ENCODE measurements at regions not wholly inside any gene's neighbourhood (a gene's known extent, or its start where the extent isn't known, plus 50 kb on each side); places are given as distances from the start of the nearest gene placed in this dataset.

DNA sequence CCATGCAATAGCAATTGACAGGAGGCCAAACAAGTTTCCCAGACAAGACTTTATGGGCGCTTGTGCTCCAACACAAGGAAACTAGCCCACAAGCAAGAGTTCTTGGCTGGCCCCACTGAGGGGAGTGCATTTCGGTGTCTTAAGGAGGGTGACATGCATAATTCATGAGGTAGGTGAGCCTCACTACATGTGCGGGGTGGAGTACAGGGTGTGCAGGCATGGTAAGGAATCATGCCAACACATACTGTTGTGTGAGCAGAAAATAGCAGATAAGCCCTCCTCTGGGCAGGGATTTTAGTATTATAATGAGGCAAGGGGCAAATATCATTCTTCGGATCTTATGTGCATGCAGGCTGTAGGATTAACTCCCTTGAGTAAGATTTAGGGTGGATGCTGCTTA, 78.7 kb upstream of the SLC1A4 start:
- POLR2A ChIA-PET (ENCODE audit: low non-redundant PET) = no interaction called here
- intact Hi-C loops (cut with micrococcal nuclease; ENCODE audit: unreplicated experiment) = no loop called here
- no peak for TF ChIP-seq EZH2 (IDR thresholded peaks at IDR 0.05; ENCODE audit: borderline replicate concordance, low read depth, low read length, poor library complexity, severe bottlenecking)
- TF ChIP-seq, protein P1, sequence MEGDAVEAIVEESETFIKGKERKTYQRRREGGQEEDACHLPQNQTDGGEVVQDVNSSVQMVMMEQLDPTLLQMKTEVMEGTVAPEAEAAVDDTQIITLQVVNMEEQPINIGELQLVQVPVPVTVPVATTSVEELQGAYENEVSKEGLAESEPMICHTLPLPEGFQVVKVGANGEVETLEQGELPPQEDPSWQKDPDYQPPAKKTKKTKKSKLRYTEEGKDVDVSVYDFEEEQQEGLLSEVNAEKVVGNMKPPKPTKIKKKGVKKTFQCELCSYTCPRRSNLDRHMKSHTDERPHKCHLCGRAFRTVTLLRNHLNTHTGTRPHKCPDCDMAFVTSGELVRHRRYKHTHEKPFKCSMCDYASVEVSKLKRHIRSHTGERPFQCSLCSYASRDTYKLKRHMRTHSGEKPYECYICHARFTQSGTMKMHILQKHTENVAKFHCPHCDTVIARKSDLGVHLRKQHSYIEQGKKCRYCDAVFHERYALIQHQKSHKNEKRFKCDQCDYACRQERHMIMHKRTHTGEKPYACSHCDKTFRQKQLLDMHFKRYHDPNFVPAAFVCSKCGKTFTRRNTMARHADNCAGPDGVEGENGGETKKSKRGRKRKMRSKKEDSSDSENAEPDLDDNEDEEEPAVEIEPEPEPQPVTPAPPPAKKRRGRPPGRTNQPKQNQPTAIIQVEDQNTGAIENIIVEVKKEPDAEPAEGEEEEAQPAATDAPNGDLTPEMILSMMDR (conservative IDR thresholded peaks at IDR 0.05; ENCODE audit: low read depth, low read length) = no peak
- no TSS peak for BruUV-seq (replicated peaks)
- no peak overlapping the region for H3K4me3 ChIP-seq (ENCODE audit: low read depth, low read length, poor library complexity, severe bottlenecking)
- no peak overlapping the region for H3K27ac ChIP-seq (ENCODE audit: low read depth, low read length, poor library complexity, severe bottlenecking)
- H3K36me3 ChIP-seq (ENCODE audit: insufficient read depth, low read length, poor library complexity, severe bottlenecking) = no peaks in the 10 kb centered on the region
- no peaks in the 10 kb centered on the region for H3K9me3 ChIP-seq (ENCODE audit: low read depth, low read length, poor library complexity, severe bottlenecking)
- H3K27me3 ChIP-seq (replicated peaks; ENCODE audit: insufficient read depth, low read depth, low read length, poor library complexity) = no peaks in the 10 kb centered on the region
- CTCF ChIA-PET = no interaction called here
- no peak for DNase-seq (ENCODE audit: low spot score)
- H3K4me1 ChIP-seq (ENCODE audit: insufficient read depth, low read length, poor library complexity, severe bottlenecking) = peaks cover 6% of the 10 kb centered on the region

DNA sequence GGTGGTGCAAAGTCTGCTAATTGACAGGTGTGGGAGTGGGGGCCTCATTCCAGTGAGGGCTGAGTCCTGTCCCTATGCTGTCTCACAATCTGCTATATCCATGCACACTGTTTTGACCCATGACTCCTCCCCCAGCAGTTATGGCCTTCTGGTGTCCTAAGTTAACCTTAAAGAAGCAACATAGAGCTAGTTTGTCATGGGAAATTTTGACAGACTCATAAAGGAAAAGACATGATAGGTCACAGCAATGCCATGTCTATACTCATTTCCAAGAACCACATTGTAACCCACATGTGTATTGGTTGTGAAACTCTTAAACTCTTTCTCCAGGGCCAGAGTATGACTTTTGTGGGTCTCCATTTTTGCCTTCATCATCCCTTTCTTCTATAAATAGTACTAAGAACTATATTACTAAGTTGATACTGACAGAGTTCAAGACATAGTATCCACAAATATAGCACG, 78.2 kb upstream of the SLC1A4 start:
- POLR2A ChIA-PET (ENCODE audit: low non-redundant PET) = no interaction called here
- Histone ChIP-seq H3K9me3 (ENCODE audit: low read depth, low read length, poor library complexity, severe bottlenecking) (no peaks in the 10 kb centered on the region), H3K27ac (ENCODE audit: low read depth, low read length, poor library complexity, severe bottlenecking) (no peak overlapping the region), H3K27me3 (replicated peaks; ENCODE audit: insufficient read depth, low read depth, low read length, poor library complexity) (no peaks in the 10 kb centered on the region), H3K36me3 (ENCODE audit: insufficient read depth, low read length, poor library complexity, severe bottlenecking) (no peaks in the 10 kb centered on the region), H3K4me1 (ENCODE audit: insufficient read depth, low read length, poor library complexity, severe bottlenecking) (peaks cover 10% of the 10 kb centered on the region), H3K4me3 (ENCODE audit: low read depth, low read length, poor library complexity, severe bottlenecking) (no peak overlapping the region)
- no TSS peak for BruUV-seq (replicated peaks)
- intact Hi-C loops (cut with micrococcal nuclease; ENCODE audit: unreplicated experiment) = no loop called here
- no peak for TF ChIP-seq EZH2 (IDR thresholded peaks at IDR 0.05; ENCODE audit: borderline replicate concordance, low read depth, low read length, poor library complexity, severe bottlenecking)
- TF ChIP-seq, protein P1 (conservative IDR thresholded peaks at IDR 0.05; ENCODE audit: low read depth, low read length) = no peak
- no peak for DNase-seq (ENCODE audit: low spot score)
- CTCF ChIA-PET = no interaction called here

DNA sequence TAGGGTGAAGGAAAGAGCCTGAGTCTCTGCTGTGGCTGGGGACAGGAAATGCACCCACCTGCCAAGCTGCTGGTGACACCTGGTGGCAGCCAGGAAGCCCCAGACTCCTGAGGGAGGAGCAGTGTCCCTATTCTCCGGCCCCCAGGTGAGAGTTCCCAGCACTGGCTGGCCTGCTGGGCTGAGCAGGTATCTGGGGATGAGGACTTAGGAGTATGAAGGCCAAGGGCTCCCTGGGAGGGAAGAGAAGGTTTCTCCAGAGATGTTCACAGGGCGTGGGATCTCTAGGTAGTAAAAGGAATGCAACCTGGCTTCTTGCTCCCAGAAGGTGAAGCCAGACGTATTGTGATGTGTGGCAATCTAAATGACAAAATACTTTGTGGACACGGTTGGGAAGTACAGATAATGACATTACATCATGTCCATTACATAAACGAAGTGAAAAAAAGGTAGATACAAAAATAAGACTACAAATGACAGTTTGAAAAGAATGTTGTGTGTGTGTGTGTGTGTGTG, 75.8 kb upstream of the SLC1A4 start:
- BruUV-seq (replicated peaks) = no TSS peak
- Histone ChIP-seq H3K4me1 (ENCODE audit: insufficient read depth, low read length, poor library complexity, severe bottlenecking) (peaks cover 17% of the 10 kb centered on the region), H3K27me3 (replicated peaks; ENCODE audit: insufficient read depth, low read depth, low read length, poor library complexity) (no peaks in the 10 kb centered on the region), H3K36me3 (ENCODE audit: insufficient read depth, low read length, poor library complexity, severe bottlenecking) (no peaks in the 10 kb centered on the region), H3K9me3 (ENCODE audit: low read depth, low read length, poor library complexity, severe bottlenecking) (no peaks in the 10 kb centered on the region), H3K27ac (ENCODE audit: low read depth, low read length, poor library complexity, severe bottlenecking) (no peak overlapping the region), H3K4me3 (ENCODE audit: low read depth, low read length, poor library complexity, severe bottlenecking) (no peak overlapping the region)
- POLR2A ChIA-PET (ENCODE audit: low non-redundant PET) = interaction anchor here (0.6 kb wide), 1 partner anchor 675 kb away, joined by 5 read pairs; no protein-coding TSS in a partner anchor
- CTCF ChIA-PET = no interaction called here
- DNase-seq (ENCODE audit: low spot score) = no peak
- intact Hi-C loops (cut with micrococcal nuclease; ENCODE audit: unreplicated experiment) = no loop called here
- TF ChIP-seq, protein P1 (conservative IDR thresholded peaks at IDR 0.05; ENCODE audit: low read depth, low read length) = no peak
- TF ChIP-seq EZH2 (IDR thresholded peaks at IDR 0.05; ENCODE audit: borderline replicate concordance, low read depth, low read length, poor library complexity, severe bottlenecking) = no peak

Measured in A673 (cell line).